SU-DHL-6 (cell line): ENCODE measurements at regions not wholly inside any gene's neighbourhood (a gene's known extent, or its start where the extent isn't known, plus 50 kb on each side); places are given as distances from the start of the nearest gene placed in this dataset.

ENCODE experiments used
- H2AFZ ChIP-seq: fragments of 200-600 bp; sonication (generic); 2 replicates; pipeline ENCODE4 v1.6.1; 2014; ENCODE audit warnings: low read depth, mild to moderate bottlenecking, moderate library complexity, mixed read lengths, antibody characterized with exemption, low read length; ENCODE audit not compliant: severe bottlenecking
- H3F3A ChIP-seq: fragments of 200-600 bp; shearing (Covaris generic); 2 replicates; pipeline ENCODE4 v1.6.0; 2016; ENCODE audit warnings: antibody characterized with exemption, mild to moderate bottlenecking; ENCODE audit not compliant: insufficient read depth
- H3K27ac ChIP-seq: fragments of 200-600 bp; sonication (generic); 2 replicates; pipeline ENCODE4 v1.5.1; 2016; ENCODE audit warnings: low read depth, mild to moderate bottlenecking, low read length, moderate library complexity, mixed read lengths
- H3K27me3 ChIP-seq: fragments of 200-600 bp; sonication (generic), shearing (Covaris generic); 2 replicates; pipeline ENCODE4 v1.6.0; 2014; ENCODE audit warnings: mild to moderate bottlenecking, low read length
- H3K36me3 ChIP-seq: fragments of 200-600 bp; sonication (generic); 2 replicates; pipeline ENCODE4 v1.6.1; 2014; ENCODE audit warnings: mild to moderate bottlenecking, low read length, mixed read lengths
- H3K4me2 ChIP-seq: fragments of 300-600, 200-600 bp; shearing (Covaris generic), sonication (generic); 2 replicates; pipeline ENCODE4 v1.6.0; 2014; ENCODE audit warnings: low read length, low read depth, mild to moderate bottlenecking; ENCODE audit not compliant: poor library complexity, severe bottlenecking
- H3K4me3 ChIP-seq: fragments of 200-600 bp; sonication (generic); 2 replicates; pipeline ENCODE4 v1.5.1; 2014; ENCODE audit warnings: antibody characterized with exemption, low read length, mild to moderate bottlenecking, mixed read lengths; ENCODE audit not compliant: insufficient read depth, poor library complexity, severe bottlenecking
- H3K79me2 ChIP-seq: fragments of 200-600 bp; sonication (generic); 2 replicates; pipeline ENCODE4 v1.6.1; 2014; ENCODE audit warnings: mild to moderate bottlenecking, low read length, moderate library complexity; ENCODE audit not compliant: insufficient read depth
- H3K9ac ChIP-seq: fragments of 200-600 bp; sonication (generic); 2 replicates; pipeline ENCODE4 v1.7.0; 2014; ENCODE audit warnings: mild to moderate bottlenecking, low read length
- H3K9me2 ChIP-seq: fragments of 200-600 bp; sonication (generic); replicated peaks from 2 replicates; pipeline ENCODE4 v1.6.1; 2014; ENCODE audit warnings: low read length; ENCODE audit not compliant: insufficient read depth
- H3K9me3 ChIP-seq: fragments of 200-600 bp; sonication (generic); 2 replicates; pipeline ENCODE4 v1.6.1; 2014; ENCODE audit warnings: low read length, mixed read lengths; ENCODE audit not compliant: insufficient read depth
- H4K20me1 ChIP-seq: fragments of 200-600 bp; sonication (generic); 2 replicates; pipeline ENCODE4 v1.6.1; 2014; ENCODE audit warnings: low read depth, mild to moderate bottlenecking, antibody characterized with exemption, low read length, moderate library complexity, mixed read lengths
- CTCF ChIP-seq: fragments of 200-600 bp; sonication (generic); IDR thresholded peaks from one replicate; pipeline ENCODE4 v1.5.1; 2017; ENCODE audit warnings: antibody characterized with exemption, mild to moderate bottlenecking, low read length, moderate library complexity; ENCODE audit not compliant: insufficient read depth, poor library complexity, severe bottlenecking
- EZH2phosphoT487 ChIP-seq: fragments of 200-600 bp; sonication (generic), shearing (Covaris generic); conservative IDR thresholded peaks from 2 replicates; pipeline ENCODE4 v1.6.1; 2018; ENCODE audit warnings: mild to moderate bottlenecking, antibody characterized with exemption, low read length, moderate library complexity, mixed read lengths

GRCh38 chr19:29090783-29091526 lies 122.0 kb downstream of the UQCRFS1 start:
- Histone ChIP-seq H3K4me3 (no peak overlapping the region), H3K36me3 (no peaks in the 10 kb centered on the region), H3K27me3 (no peaks in the 10 kb centered on the region; the same call in 1 of the 2 replicates), H3K9me3 (no peaks in the 10 kb centered on the region), H3K9ac (no peak overlapping the region), H3K4me2 (no peak overlapping the region), H3K27ac (no peak overlapping the region), H2AFZ (no peak overlapping the region), H3K79me2 (no peaks in the 10 kb centered on the region), H3K9me2 (no peaks in the 10 kb centered on the region), H4K20me1 (no peaks in the 10 kb centered on the region), H3F3A (no peaks in the 10 kb centered on the region)
- no peak for TF ChIP-seq CTCF
- no peak for TF ChIP-seq EZH2phosphoT487

- H3K9me3 ChIP-seq: no peaks in the 10 kb centered on the region
- TF ChIP-seq EZH2phosphoT487 (no peak), CTCF (no peak)
- H3K9ac ChIP-seq: no peak overlapping the region
Observed at GRCh38 chr19:29089315-29089870, 123.6 kb downstream of the UQCRFS1 start.

GRCh38 chr19:29088761-29089160 lies 124.2 kb downstream of the UQCRFS1 start:
- Histone ChIP-seq H3K4me3 (no peak overlapping the region), H3K9me3 (no peaks in the 10 kb centered on the region), H3K36me3 (no peaks in the 10 kb centered on the region), H2AFZ (no peak overlapping the region), H3K27me3 (no peaks in the 10 kb centered on the region; the same call in 1 of the 2 replicates), H3K79me2 (no peaks in the 10 kb centered on the region), H3K9ac (no peak overlapping the region), H3F3A (no peaks in the 10 kb centered on the region), H3K4me2 (no peak overlapping the region), H3K9me2 (no peaks in the 10 kb centered on the region), H3K27ac (no peak overlapping the region), H4K20me1 (no peaks in the 10 kb centered on the region)
- no peak for TF ChIP-seq CTCF
- TF ChIP-seq EZH2phosphoT487: no peak

More at GRCh38 chr19:29089315-29089870, 123.6 kb downstream of the UQCRFS1 start:
- H2AFZ ChIP-seq: no peak overlapping the region
- H3K27me3 ChIP-seq: no peaks in the 10 kb centered on the region; the same call in 1 of the 2 replicates
- no peak overlapping the region for H3K4me3 ChIP-seq
- no peaks in the 10 kb centered on the region for H3K9me2 ChIP-seq
- H3K36me3 ChIP-seq: no peaks in the 10 kb centered on the region
- no peaks in the 10 kb centered on the region for H4K20me1 ChIP-seq
- no peak overlapping the region for H3K27ac ChIP-seq
- H3K79me2 ChIP-seq: no peaks in the 10 kb centered on the region
- no peak overlapping the region for H3K4me2 ChIP-seq
- H3F3A ChIP-seq: no peaks in the 10 kb centered on the region
